HepG2 (cell line): ENCODE measurements at regions not wholly inside any gene's neighbourhood (a gene's known extent, or its start where the extent isn't known, plus 50 kb on each side); places are given as distances from the start of the nearest gene placed in this dataset.

Experiments used
- ATAC-seq: fragments of 200-7000 bp; cut with Tn5 transposase; 3 replicates; pipeline ENCODE4 v1.9.1; 2020; ENCODE audit warnings: mild to moderate bottlenecking, moderate library complexity
- BruUV-seq: library from RNA; stranded (reverse); fragments of 400-500 nt; replicated peaks from 2 replicates; lab custom pipeline; 2021; lab: Mats Ljungman, UMichigan
- CTCF ChIA-PET: fragments of 300-600 bp; formaldehyde crosslinking; extraction: SDS; loops from one replicate; lab custom pipeline; 2021; ENCODE audit warnings: low total read pairs, inconsistent platforms, low intra/inter-chr PET ratio; lab: Yijun Ruan, JAX
- POLR2A ChIA-PET: fragments of 350-600 bp; sonication (Branson Sonifier 250); formaldehyde crosslinking; loops from one replicate; lab custom pipeline; 2020; ENCODE audit warnings: antibody characterized with exemption, inconsistent platforms; lab: Yijun Ruan, JAX
- DNase-seq: peaks from one replicate; pipeline ENCODE4 v3.0.0-alpha.2; 2015; ENCODE audit warnings: low spot score
- FAIRE-seq: peaks from 3 replicates; lab custom pipeline; 2011; peaks lifted over from hg19 to GRCh38; lab: Jason Lieb, UNC
- H2AFZ ChIP-seq: one replicate; pipeline ENCODE4 v1.6.1; 2011; ENCODE audit warnings: low read length, inconsistent platforms
- H3K27ac ChIP-seq: fragments of 300-600 bp; 3 replicates; pipeline ENCODE4 v1.8.0; 2011; ENCODE audit warnings: mixed run types, mild to moderate bottlenecking, mixed read lengths, low read length, inconsistent platforms; ENCODE audit not compliant: insufficient read depth; ENCODE audit errors: extremely low read length
- H3K27me3 ChIP-seq, 2 experiments: fragments of 200-600 bp in 1 of 2; 2 replicates in 1 of 2; 3 replicates in 1 of 2; pipeline versions ENCODE4 v1.6.0 to v1.8.0; 2011; ENCODE audit warnings: low read length in 2 of 2, mild to moderate bottlenecking in 2 of 2, moderate library complexity in 2 of 2, inconsistent platforms in 1 of 2; ENCODE audit not compliant: insufficient read depth in 2 of 2, control insufficient read depth in 1 of 2
- H3K36me3 ChIP-seq, 2 experiments: fragments of 200-600 bp in 1 of 2; replicated peaks in 1 of 2; 2 replicates in 1 of 2; 3 replicates in 1 of 2; pipeline versions ENCODE4 v1.5.1 to v1.8.0; 2011; ENCODE audit warnings: low read length in 2 of 2, inconsistent platforms in 1 of 2; ENCODE audit not compliant: insufficient read depth in 2 of 2, control insufficient read depth in 1 of 2
- H3K4me1 ChIP-seq: 2 replicates; pipeline ENCODE4 v1.5.1; 2012; ENCODE audit warnings: low read length, inconsistent platforms; ENCODE audit not compliant: insufficient read depth
- H3K4me2 ChIP-seq: 2 replicates; pipeline ENCODE4 v1.6.0; 2011; ENCODE audit warnings: low read depth, low read length, inconsistent platforms
- H3K4me3 ChIP-seq, 3 experiments: fragments of 200-600 bp in 1 of 3; sonication (generic), shearing (Covaris generic) in 1 of 3; replicated peaks in 1 of 3; 2 replicates each; pipeline ENCODE4 v1.5.1; 2011 to 2016; ENCODE audit warnings: low read length in 3 of 3, inconsistent platforms in 2 of 3, low read depth in 2 of 3, mild to moderate bottlenecking in 2 of 3, control low read depth in 1 of 3, mixed read lengths in 1 of 3; ENCODE audit not compliant: insufficient read depth in 1 of 3
- H3K79me2 ChIP-seq: one replicate; pipeline ENCODE4 v1.6.1; 2011; ENCODE audit warnings: low read length, inconsistent platforms; ENCODE audit not compliant: insufficient read depth
- H3K9ac ChIP-seq: 2 replicates; pipeline ENCODE4 v1.6.0; 2011; ENCODE audit warnings: mild to moderate bottlenecking, low read depth, low read length, inconsistent platforms; ENCODE audit not compliant: insufficient read depth
- H3K9me3 ChIP-seq: 2 replicates; pipeline ENCODE4 v1.5.1; 2012; ENCODE audit warnings: mild to moderate bottlenecking, low read length
- H4K20me1 ChIP-seq: 2 replicates; pipeline ENCODE4 v1.6.0; 2011; ENCODE audit warnings: inconsistent platforms, mild to moderate bottlenecking, low read length, moderate library complexity; ENCODE audit not compliant: insufficient read depth
- FIP1L1 ChIP-seq: fragments of 200-400 bp; formaldehyde crosslinking; IDR thresholded peaks from 2 replicates; pipeline ENCODE4 v1.6.1; 2018; ENCODE audit warnings: low read depth, mild to moderate bottlenecking, low read length, moderate library complexity, borderline replicate concordance; ENCODE audit not compliant: insufficient read depth
- RBFOX2 ChIP-seq: fragments of 200-400 bp; formaldehyde crosslinking; IDR thresholded peaks from 2 replicates; pipeline ENCODE4 v1.6.1; 2017; ENCODE audit warnings: low read depth, mild to moderate bottlenecking, low read length
- TARDBP ChIP-seq: sonication (generic); formaldehyde crosslinking; IDR thresholded peaks from 2 replicates; pipeline ENCODE4 v1.8.0; 2022; ENCODE audit warnings: mild to moderate bottlenecking, missing genetic modification reagents
- ZNF530 ChIP-seq: sonication (generic); formaldehyde crosslinking; IDR thresholded peaks from 2 replicates; pipeline ENCODE4 v1.5.0; 2020; ENCODE audit warnings: low read depth, mild to moderate bottlenecking, missing genetic modification reagents
- ZNF629 ChIP-seq: sonication (generic); formaldehyde crosslinking; conservative IDR thresholded peaks from 2 replicates; pipeline ENCODE4 v1.5.0; 2020; ENCODE audit warnings: missing genetic modification reagents
- WGBS: methylation state at CpG from one replicate; pipeline ENCODE4 v1.1.6; 2017; ENCODE audit warnings: low lambda C conversion rate; 5-methylcytosine and 5-hydroxymethylcytosine counted together
- in situ Hi-C: cut with HindIII; loops from 2 replicates; pipeline ENCODE4 v1.10.0; 2017; ENCODE audit warnings: low pct_unique_long_range_greater_than_20kb; ENCODE audit not compliant: extremely low pct_ligation_motif_present
- intact Hi-C: fragments of 100-400 bp; cut with micrococcal nuclease; formaldehyde crosslinking; loops from one replicate; pipeline ENCODE4 v1.10.0; 2022; ENCODE audit not compliant: unreplicated experiment
- TF ChIP-seq, protein P1 (sequence below): IDR thresholded peaks from 2 replicates; pipeline ENCODE4 v1.6.1; 2016

DNA sequence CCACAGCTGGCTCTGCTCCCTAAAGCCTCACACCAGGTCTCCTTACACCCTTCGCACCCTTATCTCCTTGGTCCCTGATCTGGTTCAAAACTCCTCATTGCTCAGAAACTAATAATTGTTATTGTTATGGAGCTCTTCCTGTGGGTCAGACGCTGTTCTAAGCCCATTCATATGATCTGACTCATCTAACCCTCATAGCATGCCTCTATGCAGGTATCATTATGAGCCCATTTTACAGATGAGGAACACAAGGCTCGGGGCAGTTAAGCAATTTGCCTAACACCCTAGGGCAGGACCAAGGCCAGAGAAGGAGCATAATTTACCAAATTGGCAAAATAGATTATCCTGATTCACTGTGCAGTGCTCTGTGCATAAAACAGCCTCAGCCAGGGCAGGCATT, 51.8 kb upstream of the CCDC167 start:
- POLR2A ChIA-PET = no interaction called here
- ATAC-seq (no peak), FAIRE-seq (no peak), DNase-seq (no peak)
- H3K9me3 ChIP-seq = no peaks in the 10 kb centered on the region
- no peaks in the 10 kb centered on the region for H4K20me1 ChIP-seq
- intact Hi-C loops = no loop called here
- BruUV-seq = no TSS peak
- H3K4me2 ChIP-seq = no peak overlapping the region
- CTCF ChIA-PET = no interaction called here
- WGBS = 17% methylated on average over 3 of the region's 3 CpGs
- H3K36me3 ChIP-seq = no peaks in the 10 kb centered on the region
- H3K4me1 ChIP-seq = no peaks in the 10 kb centered on the region
- H3K79me2 ChIP-seq = no peaks in the 10 kb centered on the region
- no peak overlapping the region for H3K9ac ChIP-seq
- H2AFZ ChIP-seq = no peak overlapping the region
- peaks cover 7 to 67% of the 10 kb centered on the region in 2 experiments for H3K27me3 ChIP-seq
- peak; percentile 41; the same call in 1 of the 2 replicates for TF ChIP-seq ZNF629 (CRISPR knock-in tag)
- TF ChIP-seq TARDBP (CRISPR knock-in tag) = no peak
- TF ChIP-seq, all 625 proteins: peak for 1
- Histone ChIP-seq H3K4me3 (no peak overlapping the region), H3K27ac (no peak overlapping the region)
- in situ Hi-C loops = no loop called here

DNA sequence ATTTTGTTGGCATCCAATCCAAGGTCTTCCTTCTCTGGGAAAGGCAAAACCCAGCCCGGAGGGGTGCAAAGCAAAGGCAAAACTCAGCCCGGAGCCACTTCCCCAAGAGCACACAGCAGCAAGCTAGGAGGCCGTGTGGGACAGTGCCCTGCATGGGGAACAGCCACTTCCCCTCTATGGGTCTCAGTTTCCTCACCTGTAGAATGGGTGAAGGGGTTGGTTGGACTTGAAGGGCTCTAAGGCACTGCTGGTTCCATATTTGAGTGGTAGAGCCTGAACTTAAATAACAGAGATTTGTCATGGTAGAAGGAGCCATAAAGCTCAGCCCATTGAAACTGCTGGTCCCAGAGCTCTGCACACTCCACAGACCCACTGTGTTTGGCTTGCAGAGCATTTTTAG, 51.3 kb upstream of the CCDC167 start:
- no peak for FAIRE-seq
- in situ Hi-C loops (no loop called here), intact Hi-C loops (no loop called here)
- Histone ChIP-seq H4K20me1 (no peaks in the 10 kb centered on the region), H2AFZ (no peak overlapping the region), H3K4me3 (no peak overlapping the region), H3K9me3 (no peaks in the 10 kb centered on the region), H3K4me1 (no peaks in the 10 kb centered on the region), H3K27me3 (peaks cover 7 to 70% of the 10 kb centered on the region in 2 experiments), H3K27ac (no peak overlapping the region), H3K9ac (no peak overlapping the region), H3K4me2 (no peak overlapping the region), H3K79me2 (no peaks in the 10 kb centered on the region), H3K36me3 (no peaks in the 10 kb centered on the region)
- ChIA-PET POLR2A (no interaction called here), CTCF (no interaction called here)
- DNase-seq = no peak
- BruUV-seq = no TSS peak
- ATAC-seq = no peak
- TF ChIP-seq ZNF629 (CRISPR knock-in tag) (0 out of 2 replicates have a peak, but pooled peaks have one; percentile 50), ZNF530 (CRISPR knock-in tag) (no peak), RBFOX2 (no peak), FIP1L1 (no peak)
- TF ChIP-seq, protein P1, sequence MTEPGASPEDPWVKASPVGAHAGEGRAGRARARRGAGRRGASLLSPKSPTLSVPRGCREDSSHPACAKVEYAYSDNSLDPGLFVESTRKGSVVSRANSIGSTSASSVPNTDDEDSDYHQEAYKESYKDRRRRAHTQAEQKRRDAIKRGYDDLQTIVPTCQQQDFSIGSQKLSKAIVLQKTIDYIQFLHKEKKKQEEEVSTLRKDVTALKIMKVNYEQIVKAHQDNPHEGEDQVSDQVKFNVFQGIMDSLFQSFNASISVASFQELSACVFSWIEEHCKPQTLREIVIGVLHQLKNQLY (CRISPR knock-in tag) = no peak
- WGBS = 4% methylated on average over 3 of the region's 3 CpGs
